CD8-positive, alpha-beta memory T cell (primary cell): ENCODE measurements at regions not wholly inside any gene's neighbourhood (a gene's known extent, or its start where the extent isn't known, plus 50 kb on each side); places are given as distances from the start of the nearest gene placed in this dataset.

ENCODE experiments used
- CTCF ChIA-PET: fragments of 350-600 bp; sonication (Branson Sonifier 250); formaldehyde crosslinking; loops from one replicate; lab custom pipeline; 2021; ENCODE audit warnings: antibody characterized with exemption; lab: Charles Lee
- POLR2A ChIA-PET: fragments of 350-600 bp; sonication (Branson Sonifier 250); formaldehyde crosslinking; loops from one replicate; lab custom pipeline; 2021; ENCODE audit warnings: antibody characterized with exemption; lab: Charles Lee
- DNase-seq, 5 donors: peaks; one replicate each; pipeline versions ENCODE4 v3.0.0 to v3.0.0-alpha.2; 2020 to 2022; ENCODE audit warnings: mixed read lengths in 1 of 5
- H3K27ac ChIP-seq: one replicate; pipeline ENCODE4 v1.7.0; 2013; ENCODE audit warnings: low read depth, mild to moderate bottlenecking, low read length, moderate library complexity
- H3K27me3 ChIP-seq: 2 replicates; pipeline ENCODE4 v1.7.0; 2013; ENCODE audit warnings: low read length, mild to moderate bottlenecking; ENCODE audit not compliant: insufficient read depth, poor library complexity, severe bottlenecking
- H3K36me3 ChIP-seq: 2 replicates; pipeline ENCODE4 v1.7.0; 2013; ENCODE audit warnings: mild to moderate bottlenecking, low read length, moderate library complexity; ENCODE audit not compliant: insufficient read depth
- H3K4me1 ChIP-seq: 2 replicates; pipeline ENCODE4 v1.7.0; 2013; ENCODE audit warnings: mild to moderate bottlenecking, low read length, moderate library complexity; ENCODE audit not compliant: insufficient read depth
- H3K4me3 ChIP-seq: 2 replicates; pipeline ENCODE4 v1.7.0; 2013; ENCODE audit warnings: mild to moderate bottlenecking, low read length
- H3K9me3 ChIP-seq: 2 replicates; pipeline ENCODE4 v1.7.0; 2013; ENCODE audit warnings: mild to moderate bottlenecking, low read length
- H3K27ac Mint-ChIP-seq, 8 donors: one replicate each; pipeline ENCODE4 v1.8.0; 2020 to 2021; ENCODE audit warnings: mixed read lengths in 8 of 8, mild to moderate bottlenecking in 6 of 8, inconsistent platforms in 3 of 8, moderate library complexity in 3 of 8
- H3K27me3 Mint-ChIP-seq, 2 donors: one replicate each; pipeline ENCODE4 v1.8.0; 2020 to 2021; ENCODE audit warnings: mixed read lengths in 2 of 2, mild to moderate bottlenecking in 1 of 2, moderate library complexity in 1 of 2
- H3K36me3 Mint-ChIP-seq, 3 donors: one replicate each; pipeline ENCODE4 v1.8.0; 2020 to 2021; ENCODE audit warnings: mixed read lengths in 3 of 3, inconsistent platforms in 1 of 3, mild to moderate bottlenecking in 1 of 3
- H3K4me1 Mint-ChIP-seq, 3 donors: one replicate each; pipeline ENCODE4 v1.8.0; 2020 to 2021; ENCODE audit warnings: mixed read lengths in 3 of 3, inconsistent platforms in 1 of 3, mild to moderate bottlenecking in 1 of 3
- H3K4me3 Mint-ChIP-seq, 7 donors: one replicate each; pipeline ENCODE4 v1.8.0; 2020 to 2021; ENCODE audit warnings: mixed read lengths in 7 of 7, mild to moderate bottlenecking in 6 of 7, moderate library complexity in 4 of 7, inconsistent platforms in 2 of 7
- H3K9me3 Mint-ChIP-seq, 5 donors: one replicate each; pipeline ENCODE4 v1.8.0; 2020 to 2022; ENCODE audit warnings: mixed read lengths in 5 of 5, mild to moderate bottlenecking in 3 of 5, moderate library complexity in 2 of 5, inconsistent platforms in 1 of 5

DNA sequence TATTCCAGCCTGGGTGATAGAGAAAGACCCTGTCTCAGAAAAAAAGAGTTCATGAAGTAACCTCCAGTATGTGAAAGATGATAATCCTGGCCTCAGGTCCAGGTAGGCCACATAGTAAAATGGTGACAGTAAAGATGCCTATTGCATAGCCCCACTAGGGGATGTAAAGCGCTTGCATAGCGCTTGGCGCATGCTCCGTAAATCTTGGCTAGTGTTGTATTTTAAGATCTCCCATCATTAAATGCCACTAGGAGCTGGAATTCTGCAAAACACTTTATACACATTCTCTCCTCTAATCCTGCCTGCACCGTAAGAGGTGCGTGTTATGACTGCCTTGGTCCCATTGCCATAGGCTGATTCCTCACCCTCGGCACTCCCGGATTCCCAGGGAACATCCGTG lies 153.6 kb downstream of the TFCP2L1 start:
- Mint-ChIP-seq H3K36me3 (no peaks in the 10 kb centered on the region), H3K27ac (no peak overlapping the region), H3K9me3 (peaks cover 0 to 2% (median 0%) of the 10 kb centered on the region in 5 donors), H3K27me3 (peaks cover 0 to 2% of the 10 kb centered on the region in 2 donors), H3K4me3 (no peak overlapping the region), H3K4me1 (no peaks in the 10 kb centered on the region)
- no peak overlapping the region for H3K27ac ChIP-seq
- POLR2A ChIA-PET: no interaction called here
- DNase-seq: no peak
- no peaks in the 10 kb centered on the region for H3K36me3 ChIP-seq
- H3K4me1 ChIP-seq: no peaks in the 10 kb centered on the region
- H3K27me3 ChIP-seq: no peaks in the 10 kb centered on the region
- no peak overlapping the region for H3K4me3 ChIP-seq
- CTCF ChIA-PET: no interaction called here
- no peaks in the 10 kb centered on the region for H3K9me3 ChIP-seq

DNA sequence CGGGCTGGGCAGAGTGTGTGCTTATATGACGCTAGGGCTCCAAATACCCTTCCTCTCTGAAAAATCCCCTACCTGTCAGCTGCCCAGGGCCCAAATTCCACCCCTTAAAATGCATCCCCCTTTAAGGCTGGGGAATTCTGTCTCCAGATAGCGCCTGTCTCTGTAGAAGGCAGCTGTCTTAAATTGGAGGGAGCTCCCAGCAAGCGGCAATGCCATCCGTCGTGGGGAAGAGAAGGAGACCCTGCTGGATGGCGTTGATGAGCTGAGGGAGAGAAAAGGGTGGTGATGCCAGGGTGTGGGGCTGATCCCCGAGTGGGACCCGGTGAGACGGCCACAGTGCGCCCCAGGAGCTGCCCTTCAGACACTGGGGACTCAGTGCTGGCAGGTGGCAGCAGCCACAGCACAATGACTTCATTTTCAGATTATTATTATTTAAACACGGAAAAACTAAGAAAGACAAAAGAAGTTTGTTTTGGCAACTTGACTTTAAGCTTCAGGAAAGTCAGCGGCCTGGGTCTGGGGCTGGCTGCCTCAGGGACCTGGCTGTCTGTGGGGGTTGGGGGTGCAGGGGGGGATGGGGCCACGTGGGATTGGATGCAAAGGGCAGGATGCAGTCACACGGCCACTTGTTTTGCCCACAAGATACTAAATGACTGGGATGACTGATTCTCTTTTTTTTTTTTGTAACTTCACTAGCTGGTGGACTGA lies 152.8 kb downstream of the TFCP2L1 start:
- ChIA-PET CTCF (no interaction called here), POLR2A (no interaction called here)
- Mint-ChIP-seq H3K4me3 (no peak overlapping the region), H3K27me3 (peaks cover 0 to 2% of the 10 kb centered on the region in 2 donors), H3K36me3 (no peaks in the 10 kb centered on the region), H3K27ac (no peak overlapping the region), H3K4me1 (no peaks in the 10 kb centered on the region), H3K9me3 (peaks cover 0 to 2% (median 0%) of the 10 kb centered on the region in 5 donors)
- no peaks in the 10 kb centered on the region for H3K4me1 ChIP-seq
- DNase-seq: no peak
- no peak overlapping the region for H3K27ac ChIP-seq
- no peaks in the 10 kb centered on the region for H3K9me3 ChIP-seq
- no peak overlapping the region for H3K4me3 ChIP-seq
- H3K27me3 ChIP-seq: no peaks in the 10 kb centered on the region
- H3K36me3 ChIP-seq: no peaks in the 10 kb centered on the region

DNA sequence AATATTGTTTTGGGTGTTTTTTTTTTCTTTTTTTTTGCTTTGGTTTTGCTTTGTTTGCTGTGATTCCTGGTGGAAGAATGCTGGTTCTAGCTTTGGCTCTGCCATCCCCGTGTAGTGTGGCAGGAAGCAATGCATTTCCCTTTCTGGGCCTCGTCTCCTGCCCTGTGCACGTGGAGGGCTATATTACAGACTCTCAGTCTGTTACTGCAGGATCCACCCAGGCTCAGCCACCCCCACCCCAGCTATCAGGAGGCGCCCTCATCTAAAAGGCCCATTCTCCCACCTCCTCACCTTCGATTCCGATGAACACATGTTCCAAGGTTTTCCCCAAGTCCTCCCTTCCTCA lies 152.3 kb downstream of the TFCP2L1 start:
- Mint-ChIP-seq H3K27ac (no peak overlapping the region), H3K4me3 (no peak overlapping the region), H3K4me1 (no peaks in the 10 kb centered on the region), H3K27me3 (peaks cover 0 to 2% of the 10 kb centered on the region in 2 donors), H3K9me3 (peaks cover 0 to 2% (median 0%) of the 10 kb centered on the region in 5 donors), H3K36me3 (no peaks in the 10 kb centered on the region)
- DNase-seq: no peak
- Histone ChIP-seq H3K4me1 (no peaks in the 10 kb centered on the region), H3K9me3 (no peaks in the 10 kb centered on the region), H3K4me3 (no peak overlapping the region), H3K27ac (no peak overlapping the region), H3K27me3 (no peaks in the 10 kb centered on the region), H3K36me3 (no peaks in the 10 kb centered on the region)
- ChIA-PET CTCF (no interaction called here), POLR2A (no interaction called here)

DNA sequence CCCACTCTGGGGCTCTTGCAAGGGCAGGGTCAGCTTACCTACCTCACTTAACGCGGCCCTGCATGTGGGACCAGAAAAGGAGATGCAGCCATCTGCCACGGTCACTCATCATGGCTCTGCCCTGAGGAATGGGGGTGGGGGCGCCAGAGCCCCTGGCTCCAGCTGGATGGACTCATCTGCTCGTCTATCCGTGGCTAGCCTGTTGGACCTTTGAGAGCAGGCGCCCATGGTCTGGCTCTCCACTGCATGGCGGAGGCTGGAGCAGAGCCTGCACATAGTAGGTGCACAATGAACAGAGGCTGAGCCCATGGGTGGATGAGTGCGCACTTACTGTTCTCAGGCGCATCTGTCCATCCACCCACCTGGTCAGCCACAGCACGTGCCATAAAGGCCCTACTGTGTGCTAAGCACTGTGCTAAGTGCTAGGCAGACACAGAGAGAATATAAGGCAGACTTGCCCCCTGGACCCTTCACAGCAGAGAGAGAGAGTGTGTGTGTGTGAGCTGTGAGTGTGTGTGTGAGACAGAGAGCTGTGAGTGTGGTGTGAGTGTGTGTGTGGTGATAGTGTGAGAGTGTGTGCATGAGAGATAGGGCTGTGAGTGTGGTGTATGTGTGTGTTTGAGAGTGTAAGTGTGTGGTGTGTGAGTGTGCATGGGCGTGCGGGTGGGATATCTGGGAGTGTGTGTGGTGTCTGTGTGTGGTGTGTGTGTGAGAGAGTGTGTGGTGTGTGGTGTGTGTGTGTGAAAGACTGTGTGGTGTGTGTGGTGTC lies 151.3 kb downstream of the TFCP2L1 start:
- CTCF ChIA-PET: no interaction called here
- peaks cover 0 to 2% of the 10 kb centered on the region in 2 donors for H3K27me3 Mint-ChIP-seq

DNA sequence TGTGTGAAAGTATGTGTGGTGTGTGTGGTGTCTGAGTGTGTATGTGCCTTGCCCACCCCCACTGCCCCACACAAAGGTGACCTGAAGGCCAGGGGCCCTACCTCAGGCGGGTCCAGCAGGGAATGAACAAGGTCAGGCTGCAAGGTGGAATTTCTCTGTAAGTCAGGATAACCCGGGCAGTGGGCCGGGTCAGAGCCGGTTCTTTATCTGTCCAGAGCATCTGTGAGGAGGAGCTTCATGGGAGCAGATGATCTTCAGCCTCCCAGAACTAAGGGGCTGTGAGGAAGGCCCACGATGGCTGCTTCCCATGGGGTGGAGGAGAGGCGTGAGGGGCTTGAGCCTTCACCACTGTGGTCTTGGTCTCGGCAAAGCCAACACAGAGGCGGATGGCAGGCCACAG lies 150.3 kb downstream of the TFCP2L1 start:
- ChIA-PET CTCF (no interaction called here), POLR2A (no interaction called here)
- no peak for DNase-seq
- no peaks in the 10 kb centered on the region for H3K9me3 ChIP-seq
- H3K4me1 Mint-ChIP-seq: no peaks in the 10 kb centered on the region
- H3K27ac Mint-ChIP-seq: no peak overlapping the region
- H3K27me3 ChIP-seq: no peaks in the 10 kb centered on the region
- no peaks in the 10 kb centered on the region for H3K36me3 ChIP-seq
- peaks cover 0 to 2% of the 10 kb centered on the region in 2 donors for H3K27me3 Mint-ChIP-seq
- peaks cover 0 to 4% (median 0%) of the 10 kb centered on the region in 5 donors for H3K9me3 Mint-ChIP-seq
- no peak overlapping the region for H3K4me3 ChIP-seq
- no peaks in the 10 kb centered on the region for H3K36me3 Mint-ChIP-seq
- H3K27ac ChIP-seq: no peak overlapping the region
- H3K4me3 Mint-ChIP-seq: no peak overlapping the region
- H3K4me1 ChIP-seq: no peaks in the 10 kb centered on the region

More for the DNA sequence above, 151.3 kb downstream of the TFCP2L1 start:
- no peak for DNase-seq
- H3K27ac Mint-ChIP-seq: no peak overlapping the region
- no peak overlapping the region for H3K4me3 Mint-ChIP-seq
- no peaks in the 10 kb centered on the region for H3K27me3 ChIP-seq
- no peak overlapping the region for H3K27ac ChIP-seq
- POLR2A ChIA-PET: no interaction called here
- no peaks in the 10 kb centered on the region for H3K36me3 Mint-ChIP-seq
- no peaks in the 10 kb centered on the region for H3K36me3 ChIP-seq
- peaks cover 0 to 4% (median 0%) of the 10 kb centered on the region in 5 donors for H3K9me3 Mint-ChIP-seq
- no peak overlapping the region for H3K4me3 ChIP-seq
- H3K9me3 ChIP-seq: no peaks in the 10 kb centered on the region
- no peaks in the 10 kb centered on the region for H3K4me1 Mint-ChIP-seq
- no peaks in the 10 kb centered on the region for H3K4me1 ChIP-seq

DNA sequence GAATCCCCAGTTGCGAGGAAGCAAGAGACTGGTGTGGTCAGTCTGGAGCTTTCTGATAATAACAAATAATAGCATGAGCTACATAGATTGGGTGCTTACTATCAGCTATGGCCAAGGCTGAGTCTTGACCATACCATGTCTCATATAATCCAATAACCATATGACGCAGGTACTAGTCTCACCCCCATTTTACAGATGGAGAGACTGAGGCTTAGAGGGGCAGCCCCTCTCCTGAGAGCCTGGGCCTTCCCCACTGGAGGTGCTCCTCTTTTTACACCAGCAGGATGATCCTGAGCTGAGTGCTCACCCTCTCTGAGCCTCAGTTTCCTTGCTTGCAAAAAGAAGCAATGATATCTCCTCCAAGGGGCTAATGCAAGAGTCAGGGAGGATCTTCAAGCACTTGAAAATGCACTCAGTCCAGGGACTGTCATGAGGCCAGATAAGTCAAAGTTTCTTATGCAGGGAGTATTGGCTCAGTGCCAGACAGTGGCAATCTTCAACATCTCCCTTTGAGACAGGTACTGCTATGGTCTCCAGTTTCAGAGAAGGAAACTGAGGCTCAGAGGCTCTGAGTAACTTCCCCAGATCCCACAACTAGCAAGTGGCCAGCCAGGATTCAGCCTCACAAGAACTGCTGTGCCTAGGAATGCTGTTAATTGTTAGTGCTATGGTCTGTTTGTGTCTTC lies 149.7 kb downstream of the TFCP2L1 start:
- H3K9me3 Mint-ChIP-seq: peaks cover 0 to 4% (median 0%) of the 10 kb centered on the region in 5 donors
- Histone ChIP-seq H3K27me3 (no peaks in the 10 kb centered on the region), H3K4me1 (no peaks in the 10 kb centered on the region), H3K9me3 (no peaks in the 10 kb centered on the region), H3K36me3 (no peaks in the 10 kb centered on the region), H3K4me3 (no peak overlapping the region), H3K27ac (no peak overlapping the region)
- H3K27ac Mint-ChIP-seq: no peak overlapping the region
- no peak for DNase-seq
- peaks cover 0 to 2% of the 10 kb centered on the region in 2 donors for H3K27me3 Mint-ChIP-seq
- H3K4me1 Mint-ChIP-seq: no peaks in the 10 kb centered on the region
- H3K4me3 Mint-ChIP-seq: peak overlapping the region in 1 of 7 donors; percentile 44
- ChIA-PET CTCF (no interaction called here), POLR2A (no interaction called here)
- H3K36me3 Mint-ChIP-seq: no peaks in the 10 kb centered on the region

DNA sequence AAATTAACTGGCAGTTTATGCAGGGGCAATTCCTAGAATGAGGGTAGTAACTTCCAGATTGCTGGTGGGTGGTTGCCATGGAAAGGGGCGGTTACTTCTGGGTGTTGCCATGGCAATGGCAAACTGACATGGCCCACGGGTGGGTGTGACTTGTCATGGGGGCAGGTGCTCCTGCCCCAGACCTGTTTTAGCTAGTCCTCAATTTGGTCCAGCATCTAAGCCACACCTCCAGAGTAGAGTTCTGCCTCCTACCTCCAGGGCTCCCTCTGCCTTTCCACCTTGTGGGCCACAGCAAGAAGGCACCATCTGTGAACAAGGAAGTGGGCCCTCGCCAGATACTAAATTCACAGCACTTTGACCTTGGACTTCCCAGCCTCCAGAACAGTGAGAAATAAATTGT lies 148.7 kb downstream of the TFCP2L1 start:
- H3K4me1 ChIP-seq: no peaks in the 10 kb centered on the region
- H3K4me3 ChIP-seq: no peak overlapping the region
- H3K4me3 Mint-ChIP-seq: no peak overlapping the region
- no peak for DNase-seq
- no peaks in the 10 kb centered on the region for H3K4me1 Mint-ChIP-seq
- H3K27ac Mint-ChIP-seq: no peak overlapping the region
- H3K36me3 Mint-ChIP-seq: no peaks in the 10 kb centered on the region
- ChIA-PET POLR2A (no interaction called here), CTCF (no interaction called here)
- H3K9me3 Mint-ChIP-seq: peaks cover 0 to 4% (median 0%) of the 10 kb centered on the region in 5 donors
- no peaks in the 10 kb centered on the region for H3K9me3 ChIP-seq
- H3K27ac ChIP-seq: no peak overlapping the region
- H3K36me3 ChIP-seq: no peaks in the 10 kb centered on the region
- peaks cover 0 to 4% of the 10 kb centered on the region in 2 donors for H3K27me3 Mint-ChIP-seq
- H3K27me3 ChIP-seq: no peaks in the 10 kb centered on the region

DNA sequence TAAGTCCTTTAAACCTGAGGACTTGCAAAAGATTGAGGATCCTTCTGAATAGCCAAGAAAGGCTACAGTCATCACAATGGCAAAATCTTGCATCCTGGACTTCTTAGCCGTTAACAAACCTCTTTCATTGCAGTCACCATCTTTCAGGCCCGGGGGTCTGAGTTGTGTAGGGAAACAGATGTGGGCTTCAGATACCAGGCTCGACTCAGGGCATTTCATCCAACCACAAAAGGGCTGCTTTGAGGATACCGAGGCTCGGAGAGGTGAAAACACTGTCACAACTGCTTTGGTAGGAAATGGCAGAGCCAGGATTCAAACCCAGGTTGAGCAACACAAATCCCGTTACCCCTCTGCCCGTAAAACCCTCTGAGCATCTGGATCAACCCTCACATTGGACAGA lies 147.4 kb downstream of the TFCP2L1 start:
- H3K4me1 Mint-ChIP-seq: no peaks in the 10 kb centered on the region
- Histone ChIP-seq H3K27me3 (no peaks in the 10 kb centered on the region), H3K27ac (no peak overlapping the region), H3K36me3 (no peaks in the 10 kb centered on the region), H3K4me3 (no peak overlapping the region), H3K9me3 (no peaks in the 10 kb centered on the region), H3K4me1 (no peaks in the 10 kb centered on the region)
- no peak overlapping the region for H3K4me3 Mint-ChIP-seq
- no peak for DNase-seq
- H3K27me3 Mint-ChIP-seq: peaks cover 4% of the 10 kb centered on the region in 2 donors
- H3K27ac Mint-ChIP-seq: no peak overlapping the region
- ChIA-PET CTCF (no interaction called here), POLR2A (no interaction called here)
- no peaks in the 10 kb centered on the region for H3K36me3 Mint-ChIP-seq
- peaks cover 0 to 5% (median 0%) of the 10 kb centered on the region in 5 donors for H3K9me3 Mint-ChIP-seq
